ENCODE measurements at regions not wholly inside any gene's neighbourhood (a gene's known extent, or its start where the extent isn't known, plus 50 kb on each side); places are given as distances from the start of the nearest gene placed in this dataset.

DNA sequence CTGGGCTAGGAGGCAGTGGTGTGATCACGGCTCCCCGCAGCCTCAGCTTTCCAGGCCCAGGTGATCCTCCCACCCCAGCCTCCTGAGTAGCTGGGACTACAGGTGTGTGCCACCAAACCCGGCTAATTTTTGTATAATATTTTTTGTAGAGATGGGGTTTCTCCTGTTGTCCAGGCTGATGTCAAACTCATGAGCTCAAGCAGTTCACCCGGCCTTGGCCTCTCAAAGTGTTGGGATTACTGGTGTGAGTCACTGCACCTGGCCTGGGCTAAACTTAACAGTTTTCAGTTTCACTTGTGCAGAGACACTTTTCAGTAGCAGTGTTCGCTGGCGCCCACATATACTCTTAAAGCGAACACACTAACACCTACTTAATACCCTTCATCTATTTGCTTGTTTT is 205.6 kb upstream of the ZNF608 start:
- DNase-seq (ENCODE audit: extremely low read depth, low read depth), result no peak
- TF ChIP-seq, protein P1, sequence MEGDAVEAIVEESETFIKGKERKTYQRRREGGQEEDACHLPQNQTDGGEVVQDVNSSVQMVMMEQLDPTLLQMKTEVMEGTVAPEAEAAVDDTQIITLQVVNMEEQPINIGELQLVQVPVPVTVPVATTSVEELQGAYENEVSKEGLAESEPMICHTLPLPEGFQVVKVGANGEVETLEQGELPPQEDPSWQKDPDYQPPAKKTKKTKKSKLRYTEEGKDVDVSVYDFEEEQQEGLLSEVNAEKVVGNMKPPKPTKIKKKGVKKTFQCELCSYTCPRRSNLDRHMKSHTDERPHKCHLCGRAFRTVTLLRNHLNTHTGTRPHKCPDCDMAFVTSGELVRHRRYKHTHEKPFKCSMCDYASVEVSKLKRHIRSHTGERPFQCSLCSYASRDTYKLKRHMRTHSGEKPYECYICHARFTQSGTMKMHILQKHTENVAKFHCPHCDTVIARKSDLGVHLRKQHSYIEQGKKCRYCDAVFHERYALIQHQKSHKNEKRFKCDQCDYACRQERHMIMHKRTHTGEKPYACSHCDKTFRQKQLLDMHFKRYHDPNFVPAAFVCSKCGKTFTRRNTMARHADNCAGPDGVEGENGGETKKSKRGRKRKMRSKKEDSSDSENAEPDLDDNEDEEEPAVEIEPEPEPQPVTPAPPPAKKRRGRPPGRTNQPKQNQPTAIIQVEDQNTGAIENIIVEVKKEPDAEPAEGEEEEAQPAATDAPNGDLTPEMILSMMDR (IDR thresholded peaks at IDR 0.05; ENCODE audit: low read depth, low read length, missing control alignments), result no peak
- H3K4me3 ChIP-seq (replicated peaks; ENCODE audit: low read depth, low read length), result no peak overlapping the region

DNA sequence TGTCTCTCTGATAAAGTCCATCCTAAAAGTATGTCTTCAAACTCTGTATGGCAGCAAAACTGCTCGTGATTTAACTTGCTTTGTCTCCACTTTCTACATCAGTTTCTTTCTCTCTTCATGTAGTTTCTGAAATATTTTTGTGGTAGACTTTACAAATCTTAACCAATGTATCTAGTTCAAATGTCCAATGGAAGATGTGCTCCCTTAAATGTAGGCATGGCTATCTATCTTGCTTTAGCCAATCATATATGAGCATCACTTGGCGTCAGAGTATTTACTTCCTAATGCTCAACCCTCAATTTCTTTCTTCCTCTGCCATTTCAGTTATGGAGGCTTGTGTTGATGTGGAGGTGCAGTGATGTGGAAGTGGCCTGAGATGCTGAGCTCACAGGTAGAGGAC is 206.1 kb upstream of the ZNF608 start:
- no peak for DNase-seq (ENCODE audit: extremely low read depth, low read depth)
- no peak overlapping the region for H3K4me3 ChIP-seq (replicated peaks; ENCODE audit: low read depth, low read length)
- TF ChIP-seq, protein P1 (IDR thresholded peaks at IDR 0.05; ENCODE audit: low read depth, low read length, missing control alignments), result no peak

DNA sequence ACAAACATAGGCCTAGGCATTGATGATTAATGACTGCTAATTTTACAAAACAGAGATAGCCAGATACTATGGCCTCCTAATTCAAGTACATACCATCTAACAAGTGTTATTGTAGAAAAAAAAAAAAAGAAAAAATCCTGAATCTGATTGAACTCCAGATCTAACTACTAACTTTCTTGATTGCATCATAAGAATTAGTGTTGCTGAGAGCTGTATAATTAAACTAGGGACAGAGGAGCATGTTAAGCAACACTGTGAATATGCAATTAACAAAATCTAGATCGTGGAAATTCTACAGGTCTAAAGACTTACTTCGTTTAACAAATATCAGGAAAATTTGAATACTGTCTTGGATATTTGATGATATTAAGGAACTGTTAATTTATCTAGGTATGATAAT is 208.3 kb upstream of the ZNF608 start:
- no peak for DNase-seq (ENCODE audit: extremely low read depth, low read depth)
- TF ChIP-seq, protein P1 (IDR thresholded peaks at IDR 0.05; ENCODE audit: low read depth, low read length, missing control alignments), result no peak
- no peak overlapping the region for H3K4me3 ChIP-seq (replicated peaks; ENCODE audit: low read depth, low read length)

DNA sequence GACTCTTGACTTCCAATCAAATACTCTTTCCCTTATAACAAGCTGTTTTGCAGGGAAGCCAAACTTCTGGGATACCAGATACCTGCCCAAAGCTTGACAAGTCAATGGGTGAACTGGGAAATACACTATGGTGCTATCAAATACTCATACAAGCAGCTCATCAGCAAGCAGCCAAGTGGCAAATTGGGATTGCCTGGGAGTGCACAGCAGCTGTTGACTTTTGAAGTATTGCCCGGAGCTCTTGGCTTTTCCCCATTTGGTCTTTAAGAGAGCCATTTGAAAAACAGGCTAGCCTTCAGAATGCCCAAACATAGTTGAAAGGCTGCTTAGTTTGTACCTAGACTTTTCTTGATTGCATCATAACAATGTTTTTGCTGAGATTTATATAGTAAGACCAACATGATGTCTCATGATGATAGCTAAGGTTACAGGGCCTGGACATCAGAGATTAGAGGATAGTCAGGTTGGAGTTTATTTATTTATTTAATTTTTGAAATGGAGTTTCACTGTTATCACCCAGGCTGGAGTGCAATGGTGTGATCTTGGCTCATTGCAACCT is 210.1 kb upstream of the ZNF608 start:
- TF ChIP-seq, protein P1 (IDR thresholded peaks at IDR 0.05; ENCODE audit: low read depth, low read length, missing control alignments), result no peak
- no peak overlapping the region for H3K4me3 ChIP-seq (replicated peaks; ENCODE audit: low read depth, low read length)
- no peak for DNase-seq (ENCODE audit: extremely low read depth, low read depth)

DNA sequence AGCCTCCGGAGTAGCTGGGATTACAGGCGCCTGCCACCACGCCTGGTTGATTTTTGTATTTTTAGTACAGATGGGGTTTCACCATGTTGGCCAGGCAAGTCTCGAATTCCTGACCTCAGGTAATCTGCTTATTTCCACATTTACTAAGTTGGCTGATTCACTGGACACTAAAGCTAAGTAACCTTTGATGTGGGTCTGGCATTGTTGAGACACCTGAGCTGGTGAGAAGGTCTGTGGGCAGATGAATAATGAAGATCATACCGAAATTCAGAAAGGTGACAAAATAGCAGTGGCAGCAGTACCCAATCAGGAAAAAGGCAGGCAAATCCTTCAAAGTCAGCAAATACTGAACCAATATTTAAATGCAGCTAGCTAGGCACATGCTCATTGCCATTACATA is 210.6 kb upstream of the ZNF608 start:
- DNase-seq (ENCODE audit: extremely low read depth, low read depth), result no peak
- TF ChIP-seq, protein P1 (IDR thresholded peaks at IDR 0.05; ENCODE audit: low read depth, low read length, missing control alignments), result no peak

DNA sequence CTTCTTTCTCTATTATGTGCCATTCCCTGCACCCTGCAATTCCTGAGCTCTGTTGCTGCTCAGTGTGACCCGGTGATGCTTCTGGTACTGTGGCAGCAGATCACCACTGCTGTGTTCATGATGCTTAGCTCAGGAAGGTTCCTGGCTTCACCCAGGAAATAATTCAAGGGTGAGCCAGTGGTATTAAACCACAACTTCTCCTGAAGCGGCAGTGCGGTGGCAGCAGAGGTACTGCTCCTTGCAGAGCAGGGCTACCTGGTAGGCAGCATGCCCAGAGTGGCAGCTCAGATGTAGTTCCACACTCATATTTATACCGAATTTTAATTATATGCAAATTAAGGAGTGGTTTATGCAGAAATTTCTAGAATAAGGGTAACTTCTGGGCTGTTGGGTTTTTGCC is 213.8 kb upstream of the ZNF608 start:
- no peak overlapping the region for H3K4me3 ChIP-seq (replicated peaks; ENCODE audit: low read depth, low read length)
- no peak for DNase-seq (ENCODE audit: extremely low read depth, low read depth)
- TF ChIP-seq, protein P1 (IDR thresholded peaks at IDR 0.05; ENCODE audit: low read depth, low read length, missing control alignments), result no peak

More for the DNA sequence above, 210.6 kb upstream of the ZNF608 start:
- no peak overlapping the region for H3K4me3 ChIP-seq (replicated peaks; ENCODE audit: low read depth, low read length)

DNA sequence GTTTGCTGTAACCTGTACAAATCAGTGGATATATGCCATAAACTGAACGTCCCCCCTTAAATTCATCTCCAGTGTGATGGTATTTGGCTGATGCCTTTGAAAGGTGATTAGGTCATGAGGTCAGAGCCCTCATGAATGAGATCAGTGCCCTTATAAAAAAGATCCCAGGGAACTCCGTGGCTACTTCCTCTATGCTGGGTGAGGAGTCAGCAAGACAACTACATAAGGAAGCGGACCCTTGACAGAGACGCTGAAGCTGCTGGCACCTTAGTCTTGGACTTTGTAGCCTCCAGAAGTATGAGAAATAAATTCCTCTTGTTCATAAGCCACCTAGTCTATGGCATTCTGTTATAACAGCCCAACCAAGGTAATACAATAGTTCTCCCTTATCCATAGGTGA is 215.1 kb upstream of the ZNF608 start:
- no peak for DNase-seq (ENCODE audit: extremely low read depth, low read depth)
- no peak overlapping the region for H3K4me3 ChIP-seq (replicated peaks; ENCODE audit: low read depth, low read length)
- TF ChIP-seq, protein P1 (IDR thresholded peaks at IDR 0.05; ENCODE audit: low read depth, low read length, missing control alignments), result no peak
